NCI-H1417 treated with DMSO at 0.1 percent for 48 hours (cell line): ENCODE measurements at regions not wholly inside any gene's neighbourhood (a gene's known extent, or its start where the extent isn't known, plus 50 kb on each side); places are given as distances from the start of the nearest gene placed in this dataset.
"Not testable (repeated sequence)": the region's sequence is repeated elsewhere in the genome, so short reads cannot be mapped to it uniquely, and the experiment has no call there.

Experiments
- DNase-seq: peaks from one replicate; lab custom pipeline; 2025; lab: John Stamatoyannopoulos, UW

DNA sequence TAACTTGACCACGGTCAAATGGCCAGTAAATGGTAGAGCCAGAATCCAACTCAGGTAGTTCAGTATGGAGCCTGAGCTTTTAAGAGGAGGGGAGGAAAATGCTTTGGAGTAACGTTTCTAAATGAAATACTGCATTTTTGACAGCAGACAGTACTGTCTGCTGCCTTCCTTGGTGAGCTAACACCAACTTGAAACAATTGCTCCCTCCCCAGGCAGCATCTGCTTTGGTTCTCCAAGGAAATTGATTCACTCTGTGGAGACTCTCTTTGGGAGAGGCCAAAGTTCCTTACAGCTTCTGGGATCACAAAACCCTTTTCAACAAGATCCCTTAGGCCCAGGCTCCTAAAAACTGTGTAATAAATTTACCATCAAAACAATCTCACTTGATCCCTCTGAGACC lies 75.2 kb upstream of the SSBP2 start:
- no peak for DNase-seq

GRCh38 chr5:81825237-81825636 lies 74.3 kb upstream of the SSBP2 start:
- DNase-seq, result no peak

- not testable (repeated sequence) for DNase-seq
Measured at GRCh38 chr5:81823736-81824135, 72.8 kb upstream of the SSBP2 start.

- no peak for DNase-seq
Measured at GRCh38 chr5:81820863-81821262, 70.0 kb upstream of the SSBP2 start.

GRCh38 chr5:81820318-81820636 lies 69.4 kb upstream of the SSBP2 start:
- DNase-seq, result no peak

- no peak for DNase-seq
Measured at GRCh38 chr5:81819556-81820317, 68.8 kb upstream of the SSBP2 start.

DNA sequence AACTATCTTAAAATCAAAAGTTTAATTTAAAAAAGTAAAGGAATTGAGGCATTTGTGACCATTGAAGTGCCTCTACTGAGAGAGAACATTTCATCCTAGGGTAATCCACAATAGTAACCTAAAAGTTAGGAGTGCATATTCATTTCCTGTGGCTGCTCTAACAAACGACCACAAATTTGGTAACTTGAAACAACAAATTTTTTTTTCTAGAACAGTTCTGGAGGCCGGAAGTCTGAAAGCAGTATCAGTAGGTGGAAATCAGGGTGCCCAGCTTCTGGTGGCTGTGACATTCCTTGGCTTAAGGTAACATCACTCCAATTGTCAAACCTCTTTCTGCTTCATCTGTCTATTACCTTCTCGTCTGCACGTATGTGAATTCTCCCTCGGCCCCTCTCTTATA lies 67.1 kb upstream of the SSBP2 start:
- DNase-seq, result no peak

GRCh38 chr5:81817086-81817485 lies 66.2 kb upstream of the SSBP2 start:
- DNase-seq, result no peak

DNA sequence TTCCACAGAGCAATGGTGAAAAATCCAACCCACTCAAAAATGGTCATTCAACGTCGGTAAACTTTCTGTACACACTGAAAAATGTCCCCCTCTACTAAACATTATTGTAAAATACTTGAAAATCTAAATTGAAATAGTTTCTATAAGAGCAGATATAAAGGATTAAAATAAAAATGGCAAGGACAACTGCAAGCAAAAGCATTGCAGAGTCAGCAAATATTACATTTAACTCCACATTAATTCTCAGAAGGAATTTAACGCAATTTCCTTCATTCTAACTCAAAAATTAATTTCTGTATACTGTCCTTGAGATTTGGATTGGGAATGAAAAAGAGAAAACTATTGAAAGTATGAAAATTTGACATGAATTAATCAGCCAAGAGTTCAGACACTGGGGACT lies 64.4 kb upstream of the SSBP2 start:
- DNase-seq, result no peak

DNA sequence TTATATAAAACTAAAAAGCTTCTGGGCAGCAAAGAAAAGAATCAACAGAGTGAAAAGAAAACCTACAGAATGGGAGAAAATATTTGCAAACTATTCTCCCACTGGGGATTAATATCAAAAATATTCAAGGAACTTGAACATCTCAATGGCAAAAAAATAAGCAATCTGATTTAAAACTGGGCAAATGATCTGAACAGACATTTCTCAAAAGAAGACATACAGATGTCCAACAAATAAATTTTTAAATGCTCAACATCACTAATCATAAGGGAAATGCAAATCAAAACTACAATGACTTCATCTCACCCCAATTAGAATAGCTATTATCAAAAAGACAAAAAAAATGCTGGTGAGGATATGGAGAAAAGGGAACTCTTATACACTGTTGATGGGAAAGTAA lies 57.2 kb upstream of the SSBP2 start:
- DNase-seq, result no peak

DNA sequence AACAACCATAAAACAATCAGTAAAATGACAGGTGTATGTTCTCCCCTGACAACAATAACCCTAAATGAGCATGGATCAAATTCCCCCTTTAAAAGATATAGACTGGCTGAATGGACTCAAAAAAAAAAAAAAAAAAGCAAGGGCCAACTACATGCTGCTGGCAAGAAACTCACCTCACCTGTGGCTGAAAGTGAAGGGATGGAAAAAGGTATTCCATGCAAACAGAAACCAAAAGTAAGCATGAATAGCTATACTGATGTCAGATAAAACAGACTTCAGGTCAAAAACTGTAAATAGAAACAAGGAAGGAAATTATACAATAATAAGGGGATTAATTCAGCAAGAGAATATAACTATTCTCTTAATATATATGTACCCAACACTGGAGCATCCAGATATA lies 54.2 kb upstream of the SSBP2 start:
- no peak for DNase-seq

- no peak for DNase-seq
Measured at GRCh38 chr5:81803812-81804211, 52.9 kb upstream of the SSBP2 start.

- DNase-seq, result no peak
Measured at GRCh38 chr5:81802625-81803024, 51.7 kb upstream of the SSBP2 start.

GRCh38 chr5:81802020-81802419 lies 51.1 kb upstream of the SSBP2 start:
- no peak for DNase-seq

DNA sequence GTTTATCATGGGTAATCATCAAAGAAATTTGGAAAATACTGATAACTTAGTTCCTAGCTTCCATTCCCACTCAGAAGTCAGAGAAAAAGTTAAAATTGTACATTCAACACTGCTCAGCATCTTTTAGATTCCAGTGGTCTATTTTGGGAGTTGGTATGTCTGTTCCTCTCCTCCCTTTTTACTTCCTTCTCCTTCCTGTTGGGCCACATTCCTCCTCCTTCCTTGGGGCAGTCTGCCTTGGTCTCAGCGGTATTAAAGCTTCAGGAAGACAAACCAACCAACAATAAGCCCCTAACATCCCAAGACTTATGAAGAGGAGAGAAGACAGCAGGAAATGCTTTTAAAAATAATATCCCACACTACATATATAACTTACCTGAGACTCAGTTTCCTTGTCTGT lies 49.9 kb upstream of the SSBP2 start:
- no peak for DNase-seq
